Stimulated activated CD8-positive, alpha-beta memory T cell treated with anti-CD3 and anti-CD28 coated beads, Interleukin-7, amount 100 ng/mL, for 1 hour (primary cell): ENCODE measurements at regions not wholly inside any gene's neighbourhood (a gene's known extent, or its start where the extent isn't known, plus 50 kb on each side); places are given as distances from the start of the nearest gene placed in this dataset.

Experiments used
- DNase-seq, 2 donors: peaks; one replicate each; pipeline ENCODE4 v3.0.0-alpha.2; 2020; ENCODE audit warnings: low read depth in 2 of 2

GRCh38 chrX:20477219-20477618, 210.5 kb upstream of the RPS6KA3 start:
- DNase-seq, result no peak

- no peak for DNase-seq
Measured at GRCh38 chrX:20472620-20473258, 206.0 kb upstream of the RPS6KA3 start.

- no peak for DNase-seq
Measured at GRCh38 chrX:20472148-20472547, 205.4 kb upstream of the RPS6KA3 start.

GRCh38 chrX:20471483-20471882, 204.8 kb upstream of the RPS6KA3 start:
- no peak for DNase-seq

GRCh38 chrX:20463296-20464075, 196.8 kb upstream of the RPS6KA3 start:
- no peak for DNase-seq

- no peak for DNase-seq
Measured at GRCh38 chrX:20461576-20461975, 194.9 kb upstream of the RPS6KA3 start.

GRCh38 chrX:20461002-20461401, 194.3 kb upstream of the RPS6KA3 start:
- DNase-seq, result no peak

- no peak for DNase-seq
Measured at GRCh38 chrX:20459410-20460350, 193.0 kb upstream of the RPS6KA3 start.

- DNase-seq, result no peak
Measured at GRCh38 chrX:20456971-20457370, 190.3 kb upstream of the RPS6KA3 start.

- DNase-seq, result no peak
Measured at GRCh38 chrX:20455001-20455400, 188.3 kb upstream of the RPS6KA3 start.

- DNase-seq, result no peak
Measured at GRCh38 chrX:20454117-20454516, 187.4 kb upstream of the RPS6KA3 start.

- no peak for DNase-seq
Measured at GRCh38 chrX:20452487-20452886, 185.8 kb upstream of the RPS6KA3 start.

GRCh38 chrX:20451929-20452328, 185.2 kb upstream of the RPS6KA3 start:
- DNase-seq, result no peak

- DNase-seq, result no peak
Measured at GRCh38 chrX:20445109-20445508, 178.4 kb upstream of the RPS6KA3 start.

- peak; percentile 55 to 77 for DNase-seq
Measured at GRCh38 chrX:20442597-20442996, 175.9 kb upstream of the RPS6KA3 start.

- no peak for DNase-seq
Measured at GRCh38 chrX:20441123-20441522, 174.4 kb upstream of the RPS6KA3 start.

- no peak for DNase-seq
Measured at GRCh38 chrX:20438871-20439526, 172.3 kb upstream of the RPS6KA3 start.

- no peak for DNase-seq
Measured at GRCh38 chrX:20437683-20438082, 171.0 kb upstream of the RPS6KA3 start.

- DNase-seq, result no peak
Measured at GRCh38 chrX:20435913-20436312, 169.2 kb upstream of the RPS6KA3 start.

GRCh38 chrX:20434986-20435385, 168.3 kb upstream of the RPS6KA3 start:
- no peak for DNase-seq

- DNase-seq, result no peak
Measured at GRCh38 chrX:20433388-20433775, 166.7 kb upstream of the RPS6KA3 start.
